ENCODE measurements at regions not wholly inside any gene's neighbourhood (a gene's known extent, or its start where the extent isn't known, plus 50 kb on each side); places are given as distances from the start of the nearest gene placed in this dataset.

DNA sequence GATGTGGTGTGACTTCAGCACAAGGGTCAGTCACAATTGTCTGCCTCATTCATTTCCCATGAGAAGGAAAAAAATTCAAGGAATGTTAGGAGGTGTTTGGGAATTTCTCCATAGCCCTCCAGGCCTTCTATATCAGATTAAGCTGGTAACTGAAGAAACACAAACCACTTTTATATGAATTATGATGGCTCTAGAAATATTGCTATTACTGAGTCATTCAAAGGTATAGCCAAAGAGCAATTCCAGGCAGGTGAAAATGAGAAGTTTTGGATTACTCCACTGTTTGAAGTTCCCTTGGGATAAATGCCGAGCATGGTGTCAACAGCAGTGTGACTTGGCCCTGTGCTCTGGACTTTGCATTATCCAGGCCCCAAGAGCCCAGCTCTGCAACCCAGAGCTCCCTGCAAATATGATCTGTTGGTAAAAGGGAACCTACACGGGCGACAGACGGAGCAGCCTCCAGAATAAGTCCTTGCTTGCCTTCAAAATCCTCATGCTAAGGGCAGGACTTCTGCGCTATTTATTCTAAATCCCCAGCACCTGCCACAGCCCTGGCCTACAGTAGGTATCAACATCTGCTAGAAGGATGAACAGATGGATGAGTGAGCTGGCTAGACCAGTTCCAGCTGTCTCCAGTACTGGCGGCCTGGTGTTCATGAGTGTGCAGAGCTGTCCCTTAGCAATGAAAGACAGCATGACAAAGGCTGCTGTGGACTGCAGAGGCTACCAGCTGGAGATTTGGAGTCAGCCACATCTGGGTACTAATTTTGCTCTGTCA lies 67.5 kb upstream of the ZBED5 start:
- no peak overlapping the region for H3K9ac ChIP-seq (ENCODE audit: low read depth, low read length)
- no peaks in the 10 kb centered on the region for H4K20me1 ChIP-seq (ENCODE audit: insufficient read depth, low read length)
- no peaks in the 10 kb centered on the region for H3K9me3 ChIP-seq (ENCODE audit: insufficient read depth, low read length, severe bottlenecking)
- H3K4me2 ChIP-seq (ENCODE audit: insufficient read depth, low read length): no peak overlapping the region
- H3K27ac ChIP-seq (ENCODE audit: low read length): no peak overlapping the region
- peaks cover 49% of the 10 kb centered on the region for H3K27me3 ChIP-seq (ENCODE audit: insufficient read depth, low read length, poor library complexity)
- H2AFZ ChIP-seq (ENCODE audit: low read depth, low read length): no peak overlapping the region
- TF ChIP-seq, protein P1, sequence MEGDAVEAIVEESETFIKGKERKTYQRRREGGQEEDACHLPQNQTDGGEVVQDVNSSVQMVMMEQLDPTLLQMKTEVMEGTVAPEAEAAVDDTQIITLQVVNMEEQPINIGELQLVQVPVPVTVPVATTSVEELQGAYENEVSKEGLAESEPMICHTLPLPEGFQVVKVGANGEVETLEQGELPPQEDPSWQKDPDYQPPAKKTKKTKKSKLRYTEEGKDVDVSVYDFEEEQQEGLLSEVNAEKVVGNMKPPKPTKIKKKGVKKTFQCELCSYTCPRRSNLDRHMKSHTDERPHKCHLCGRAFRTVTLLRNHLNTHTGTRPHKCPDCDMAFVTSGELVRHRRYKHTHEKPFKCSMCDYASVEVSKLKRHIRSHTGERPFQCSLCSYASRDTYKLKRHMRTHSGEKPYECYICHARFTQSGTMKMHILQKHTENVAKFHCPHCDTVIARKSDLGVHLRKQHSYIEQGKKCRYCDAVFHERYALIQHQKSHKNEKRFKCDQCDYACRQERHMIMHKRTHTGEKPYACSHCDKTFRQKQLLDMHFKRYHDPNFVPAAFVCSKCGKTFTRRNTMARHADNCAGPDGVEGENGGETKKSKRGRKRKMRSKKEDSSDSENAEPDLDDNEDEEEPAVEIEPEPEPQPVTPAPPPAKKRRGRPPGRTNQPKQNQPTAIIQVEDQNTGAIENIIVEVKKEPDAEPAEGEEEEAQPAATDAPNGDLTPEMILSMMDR (IDR thresholded peaks at IDR 0.05; ENCODE audit: borderline replicate concordance, extremely low read depth, low read length, poor library complexity, severe bottlenecking): no peak
- no peak for TF ChIP-seq EZH2 (IDR thresholded peaks at IDR 0.05; ENCODE audit: borderline replicate concordance, low read depth, low read length, severe bottlenecking)
- ATAC-seq (ENCODE audit: insufficient read depth, low read depth): no peak
- H3K36me3 ChIP-seq (ENCODE audit: insufficient read depth, low read length): no peaks in the 10 kb centered on the region
- no peak for DNase-seq
- H3K4me3 ChIP-seq (ENCODE audit: low read depth in 1 of 2, low read length in 2 of 2): no peak overlapping the region
- no peaks in the 10 kb centered on the region for H3K79me2 ChIP-seq (ENCODE audit: insufficient read depth, low read length)
- no peaks in the 10 kb centered on the region for H3K4me1 ChIP-seq (ENCODE audit: insufficient read depth, low read length)

DNA sequence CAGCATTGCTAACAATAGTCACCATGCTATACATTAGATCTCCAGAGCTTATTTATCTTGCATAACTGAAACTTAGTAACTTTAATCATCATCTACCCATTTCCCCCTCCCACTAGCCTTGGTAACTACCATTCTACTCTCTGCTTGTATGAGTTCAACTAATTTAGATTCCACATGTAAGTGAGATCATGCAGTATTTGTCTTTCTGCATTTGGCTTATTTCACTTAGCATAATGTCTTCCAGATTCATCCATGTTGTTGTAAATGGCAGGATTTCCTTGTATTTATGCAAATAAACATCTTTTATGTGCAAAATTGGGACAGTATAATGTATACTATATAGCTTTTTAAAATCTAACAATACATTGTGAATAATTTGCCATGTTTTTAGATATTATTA lies 66.0 kb upstream of the ZBED5 start:
- no peak overlapping the region for H3K9ac ChIP-seq (ENCODE audit: low read depth, low read length)
- ATAC-seq (ENCODE audit: insufficient read depth, low read depth) (no peak), DNase-seq (no peak)
- TF ChIP-seq, protein P1 (IDR thresholded peaks at IDR 0.05; ENCODE audit: borderline replicate concordance, extremely low read depth, low read length, poor library complexity, severe bottlenecking): no peak
- H2AFZ ChIP-seq (ENCODE audit: low read depth, low read length): no peak overlapping the region
- no peaks in the 10 kb centered on the region for H3K36me3 ChIP-seq (ENCODE audit: insufficient read depth, low read length)
- H3K27ac ChIP-seq (ENCODE audit: low read length): no peak overlapping the region
- peaks cover 34% of the 10 kb centered on the region for H3K27me3 ChIP-seq (ENCODE audit: insufficient read depth, low read length, poor library complexity)
- no peak overlapping the region for H3K4me3 ChIP-seq (ENCODE audit: low read depth in 1 of 2, low read length in 2 of 2)
- H3K4me2 ChIP-seq (ENCODE audit: insufficient read depth, low read length): no peak overlapping the region
- no peaks in the 10 kb centered on the region for H3K4me1 ChIP-seq (ENCODE audit: insufficient read depth, low read length)
- H4K20me1 ChIP-seq (ENCODE audit: insufficient read depth, low read length): no peaks in the 10 kb centered on the region
- no peaks in the 10 kb centered on the region for H3K9me3 ChIP-seq (ENCODE audit: insufficient read depth, low read length, severe bottlenecking)
- no peaks in the 10 kb centered on the region for H3K79me2 ChIP-seq (ENCODE audit: insufficient read depth, low read length)

DNA sequence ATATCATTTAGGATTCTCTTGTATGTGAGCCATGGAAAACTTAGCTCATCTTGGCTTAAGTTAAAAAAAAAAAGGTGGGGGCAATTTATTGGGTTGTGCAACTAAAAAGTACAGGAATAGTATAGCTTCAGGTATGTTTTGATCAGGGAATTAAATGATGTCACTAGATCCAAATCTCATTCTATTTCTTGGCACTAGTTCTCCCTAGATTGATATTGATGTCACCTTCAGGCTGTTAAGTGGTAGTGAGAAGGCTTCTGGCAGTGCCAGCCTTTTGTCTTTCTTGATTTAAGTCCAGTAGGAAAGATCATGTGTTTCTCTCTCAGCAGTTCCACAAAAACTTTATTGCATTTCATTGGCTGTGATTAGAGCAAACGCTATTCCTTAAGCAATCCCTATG lies 65.0 kb upstream of the ZBED5 start:
- ATAC-seq (ENCODE audit: insufficient read depth, low read depth) (no peak), DNase-seq (no peak)
- H3K4me3 ChIP-seq (ENCODE audit: low read depth in 1 of 2, low read length in 2 of 2): no peak overlapping the region
- H4K20me1 ChIP-seq (ENCODE audit: insufficient read depth, low read length): no peaks in the 10 kb centered on the region
- no peaks in the 10 kb centered on the region for H3K4me1 ChIP-seq (ENCODE audit: insufficient read depth, low read length)
- H3K4me2 ChIP-seq (ENCODE audit: insufficient read depth, low read length): no peak overlapping the region
- peaks cover 28% of the 10 kb centered on the region for H3K27me3 ChIP-seq (ENCODE audit: insufficient read depth, low read length, poor library complexity)
- TF ChIP-seq, protein P1 (IDR thresholded peaks at IDR 0.05; ENCODE audit: borderline replicate concordance, extremely low read depth, low read length, poor library complexity, severe bottlenecking): no peak
- TF ChIP-seq EZH2 (IDR thresholded peaks at IDR 0.05; ENCODE audit: borderline replicate concordance, low read depth, low read length, severe bottlenecking): no peak
- no peak overlapping the region for H3K27ac ChIP-seq (ENCODE audit: low read length)
- H3K9ac ChIP-seq (ENCODE audit: low read depth, low read length): no peak overlapping the region
- H3K36me3 ChIP-seq (ENCODE audit: insufficient read depth, low read length): no peaks in the 10 kb centered on the region
- no peak overlapping the region for H2AFZ ChIP-seq (ENCODE audit: low read depth, low read length)
- H3K79me2 ChIP-seq (ENCODE audit: insufficient read depth, low read length): no peaks in the 10 kb centered on the region
- no peaks in the 10 kb centered on the region for H3K9me3 ChIP-seq (ENCODE audit: insufficient read depth, low read length, severe bottlenecking)

Measured in DND-41 (cell line).